ENCODE measurements at regions not wholly inside any gene's neighbourhood (a gene's known extent, or its start where the extent isn't known, plus 50 kb on each side); places are given as distances from the start of the nearest gene placed in this dataset.
A peak's percentile ranks its signal among the peaks of the same experiment; 100 is the strongest.
"Not testable (repeated sequence)": the region's sequence is repeated elsewhere in the genome, so short reads cannot be mapped to it uniquely, and the experiment has no call there.

DNA sequence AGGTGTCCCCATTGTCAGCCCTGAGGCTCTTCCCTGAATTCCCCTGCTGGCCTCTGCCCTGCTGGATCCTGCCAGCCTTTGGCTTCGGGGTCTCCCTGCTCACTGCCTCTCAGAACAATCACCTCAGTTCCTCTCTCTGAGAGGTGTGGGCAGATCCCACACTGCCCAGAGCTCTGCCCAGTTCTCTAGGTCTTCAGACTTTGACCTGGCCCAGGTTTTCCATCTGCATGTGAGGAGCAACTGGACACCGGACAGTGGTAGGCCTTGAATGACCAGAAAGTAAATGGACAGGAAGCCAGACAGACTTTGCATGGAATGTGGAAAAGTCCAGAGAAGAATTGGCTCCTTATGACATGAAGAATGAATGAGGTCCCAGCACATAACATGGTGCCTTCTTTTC is 111.8 kb downstream of the FOXD4L6 start:
- DNase-seq = not testable (repeated sequence)

DNA sequence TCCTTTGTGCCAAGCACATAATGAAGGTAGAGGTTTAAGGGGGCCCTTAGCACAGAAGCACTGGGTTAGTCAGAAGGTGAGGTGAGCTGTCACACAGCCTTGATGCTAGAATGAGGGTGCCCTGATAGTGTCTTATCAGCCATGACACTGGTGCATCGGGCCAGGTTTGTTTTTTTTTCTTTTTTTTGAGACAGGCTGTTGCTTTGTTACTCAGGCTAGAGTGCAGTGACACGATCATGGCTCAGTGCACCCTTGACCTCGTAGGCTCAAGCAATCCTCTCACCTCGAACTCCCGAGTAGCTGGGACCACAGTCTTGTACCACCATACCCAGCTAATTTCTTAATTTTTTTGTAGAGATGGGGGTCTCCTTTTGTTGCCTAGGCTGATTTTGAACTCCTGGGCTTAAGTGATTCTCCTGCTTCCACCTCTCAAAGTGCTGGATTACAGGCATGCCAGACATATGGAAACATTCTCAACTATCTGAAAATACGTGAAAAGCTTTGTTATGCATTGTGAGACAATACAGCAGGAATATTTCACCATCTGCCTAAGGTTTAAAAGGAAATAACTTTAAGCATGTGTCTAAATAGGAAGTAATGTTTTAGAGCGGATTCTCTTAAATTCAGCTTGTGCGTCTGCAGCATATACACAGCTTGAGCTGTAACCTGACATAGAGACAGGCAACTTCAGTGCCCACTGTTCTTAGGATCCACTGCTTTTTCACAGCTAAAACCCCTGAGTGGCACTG is 128.4 kb downstream of the FOXD4L6 start:
- DNase-seq = not testable (repeated sequence)

DNA sequence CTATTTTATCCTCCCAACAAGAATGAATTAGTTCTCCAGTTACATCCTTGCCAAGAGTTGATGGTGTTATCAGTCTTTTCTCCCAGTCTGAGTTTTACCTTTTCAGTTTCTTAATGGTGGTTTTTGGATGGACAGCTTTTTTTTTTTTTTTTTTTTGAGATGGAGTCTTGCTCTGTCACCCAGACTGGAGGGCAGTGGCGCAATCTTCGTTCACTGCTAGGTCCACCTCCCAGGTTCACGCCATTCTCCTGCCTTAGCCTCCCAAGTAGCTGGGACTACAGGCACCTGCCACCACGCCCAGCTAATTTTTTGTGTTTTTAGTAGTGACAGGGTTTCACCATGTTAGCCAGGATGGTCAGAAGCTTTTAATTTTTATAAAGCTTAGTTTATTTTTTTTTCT is 133.0 kb downstream of the FOXD4L6 start:
- DNase-seq = not testable (repeated sequence)

DNA sequence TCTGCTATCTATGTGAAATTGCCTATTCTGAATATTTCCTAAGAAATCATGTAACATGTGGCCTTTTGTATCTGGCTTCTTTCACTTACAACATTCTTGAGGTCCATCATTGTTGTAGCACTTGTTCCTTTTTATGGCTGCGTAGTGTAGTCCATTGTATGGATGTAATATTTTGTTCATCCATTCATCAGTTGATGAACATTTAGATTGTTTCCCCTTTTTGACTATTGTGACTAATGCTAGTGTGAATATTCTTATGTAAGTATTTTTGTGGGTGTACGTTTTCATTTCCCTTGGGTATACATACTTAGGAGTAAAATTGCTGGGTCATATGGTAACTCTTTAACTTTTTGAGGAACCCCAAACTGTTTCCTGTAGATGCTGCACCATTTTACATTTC is 134.6 kb downstream of the FOXD4L6 start:
- DNase-seq = not testable (repeated sequence)

DNA sequence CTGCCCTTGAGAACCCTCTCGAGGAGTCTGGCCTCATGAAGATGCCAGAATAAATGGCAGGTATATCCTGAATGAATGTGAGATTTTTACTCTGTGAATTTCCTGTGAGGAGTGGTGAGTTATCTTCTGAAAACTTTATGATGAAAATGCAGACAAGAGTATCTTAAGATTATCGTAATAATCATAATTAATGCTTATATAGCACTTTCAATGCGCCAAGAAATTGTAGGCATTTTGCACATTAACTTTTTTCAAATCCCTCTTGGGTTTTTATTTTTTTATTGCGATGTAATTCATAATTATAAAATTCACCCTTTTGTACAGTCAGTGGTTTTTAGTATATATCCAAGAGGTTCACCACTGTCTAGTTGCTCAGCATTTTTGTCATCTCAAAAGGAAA is 135.1 kb downstream of the FOXD4L6 start:
- DNase-seq = not testable (repeated sequence)

DNA sequence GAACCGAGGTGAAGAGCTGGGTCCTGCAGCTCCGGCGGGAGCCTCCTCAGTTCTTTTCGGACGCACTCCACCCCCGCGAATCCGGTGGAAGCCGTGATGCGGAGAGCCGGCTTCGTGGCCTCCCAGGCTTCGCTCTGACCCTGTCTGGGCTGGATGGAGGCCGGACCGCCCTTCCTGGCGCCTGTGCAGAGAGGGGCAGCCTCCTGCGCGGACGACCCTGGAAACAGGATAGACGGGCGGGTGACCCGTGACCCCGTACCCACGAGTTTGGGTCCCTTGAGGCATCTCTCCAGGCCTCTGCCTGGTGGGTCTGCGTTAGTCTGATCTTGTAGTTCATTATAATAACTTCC is 136.0 kb downstream of the FOXD4L6 start:
- not testable (repeated sequence) for DNase-seq

DNA sequence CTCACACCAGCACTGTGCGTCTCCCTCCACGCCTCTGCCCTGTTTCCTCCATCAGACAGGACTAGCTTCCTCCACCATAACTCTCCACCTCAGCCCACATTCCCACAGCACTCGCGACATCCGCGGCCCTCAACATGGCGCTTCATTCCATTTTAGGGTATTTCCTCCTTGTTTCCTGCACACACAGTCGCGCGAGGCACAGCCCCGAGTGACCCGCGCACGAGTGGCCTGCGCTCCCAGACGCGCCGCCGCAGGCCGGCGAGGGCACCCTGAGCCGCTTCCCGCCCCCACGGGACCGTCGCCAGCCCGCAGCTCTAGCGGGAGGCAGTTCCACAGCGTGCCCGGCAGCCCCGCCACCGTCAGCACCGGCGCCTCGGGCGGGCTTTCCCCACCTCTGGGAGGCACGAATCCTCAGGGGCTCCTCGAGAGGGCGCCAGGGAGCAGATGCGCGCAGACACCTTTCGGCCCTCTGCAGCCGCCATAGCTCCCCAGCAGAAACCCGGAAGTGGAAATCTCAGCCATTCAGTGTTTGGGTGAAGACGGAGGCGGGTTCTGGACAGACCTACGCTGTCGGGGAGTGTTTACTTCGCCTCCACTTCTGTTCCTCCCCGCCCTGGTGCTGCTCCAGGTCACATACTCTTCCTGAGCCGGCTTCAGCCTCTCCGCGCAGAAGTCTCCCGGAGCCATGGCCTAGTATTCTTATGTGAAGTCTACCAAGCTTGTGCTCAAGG is 136.6 kb downstream of the FOXD4L6 start:
- peak; percentile 98 for DNase-seq

DNA sequence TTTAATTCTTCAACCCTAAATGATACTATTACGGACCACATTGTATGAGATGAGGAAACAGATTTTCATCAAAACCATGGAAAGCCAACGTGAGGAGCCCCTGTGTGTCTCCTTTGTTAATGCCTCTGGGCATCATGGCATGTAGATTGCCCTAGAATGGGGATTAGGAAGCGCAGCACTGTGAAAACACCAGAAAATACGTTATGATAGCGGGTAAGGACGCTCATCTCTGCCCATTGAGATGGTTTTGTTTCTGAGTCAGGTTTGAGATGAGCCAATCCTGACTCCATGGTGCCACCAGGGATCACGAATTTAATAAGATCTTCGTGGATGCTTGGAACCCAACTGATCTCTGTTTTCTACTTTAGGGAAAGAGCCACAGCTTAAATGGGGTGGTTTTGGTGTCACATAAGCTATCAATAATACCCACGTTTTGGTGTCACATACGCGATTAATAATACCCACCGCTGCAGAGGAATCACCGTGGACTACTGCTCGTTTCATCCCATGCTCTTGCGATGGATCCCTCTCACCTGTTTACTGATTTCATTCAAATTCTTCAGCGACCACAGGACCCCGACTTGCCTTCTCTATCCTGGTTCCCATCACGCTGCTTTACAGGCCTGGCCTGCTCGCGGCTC is 137.3 kb downstream of the FOXD4L6 start:
- not testable (repeated sequence) for DNase-seq

DNA sequence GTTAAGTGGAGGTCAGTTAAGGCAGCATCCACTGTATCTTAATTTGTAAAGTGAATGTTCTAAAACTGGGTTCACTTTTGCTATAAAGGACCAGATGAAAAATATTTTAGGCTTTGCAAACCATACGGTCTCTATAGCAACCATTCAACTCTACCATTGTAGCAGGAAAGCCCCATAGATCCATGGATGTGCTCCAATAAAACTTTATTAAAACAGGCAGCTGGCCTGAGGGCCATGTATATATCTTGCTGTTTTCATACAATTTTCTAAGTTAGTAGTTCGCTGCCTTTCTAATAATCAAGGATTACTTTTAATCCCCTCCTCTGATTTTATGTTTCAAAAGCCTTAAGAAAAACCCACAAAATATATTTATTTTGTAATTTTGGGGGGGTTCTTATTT is 142.1 kb downstream of the FOXD4L6 start:
- not testable (repeated sequence) for DNase-seq

DNA sequence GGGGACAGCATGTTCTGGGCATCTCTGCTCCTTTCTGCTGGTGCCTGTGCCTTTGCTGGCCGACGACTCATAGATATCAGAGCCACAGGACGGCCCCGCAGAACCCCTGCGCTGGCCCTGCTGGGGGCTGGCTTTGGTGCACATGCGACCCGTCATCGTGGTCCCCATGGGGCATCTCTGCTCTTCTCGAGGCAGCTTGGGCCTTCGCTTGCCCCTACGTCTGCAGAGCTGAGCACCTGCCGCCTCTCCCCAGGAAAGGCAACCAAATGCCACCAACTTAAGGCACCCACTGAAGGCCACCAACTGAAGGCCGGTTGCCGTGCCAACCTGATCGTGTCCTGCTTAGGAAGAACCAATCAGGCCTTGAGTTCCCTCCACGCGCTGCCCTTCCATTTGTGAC is 153.1 kb downstream of the FOXD4L6 start:
- DNase-seq = not testable (repeated sequence)

DNA sequence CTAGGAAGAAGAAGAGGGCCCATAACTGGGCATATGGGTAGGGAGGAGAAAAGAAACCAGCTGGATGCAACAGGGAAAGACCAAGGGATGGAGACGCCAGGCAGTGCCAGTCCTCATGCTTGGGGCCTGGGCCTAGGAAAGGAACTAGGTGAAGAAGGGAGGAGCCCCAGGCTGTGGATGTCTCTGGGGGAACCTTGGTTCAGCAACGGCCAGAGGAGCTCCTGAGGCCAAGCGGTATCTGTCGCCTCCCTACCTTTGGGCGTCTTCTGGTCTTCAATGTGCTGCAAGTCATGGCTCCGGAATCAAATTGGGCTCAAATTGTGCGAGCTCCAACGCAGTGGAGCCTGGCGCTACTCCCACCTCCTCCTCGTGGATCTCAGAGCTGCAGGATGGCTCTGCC is 153.6 kb downstream of the FOXD4L6 start:
- not testable (repeated sequence) for DNase-seq

DNA sequence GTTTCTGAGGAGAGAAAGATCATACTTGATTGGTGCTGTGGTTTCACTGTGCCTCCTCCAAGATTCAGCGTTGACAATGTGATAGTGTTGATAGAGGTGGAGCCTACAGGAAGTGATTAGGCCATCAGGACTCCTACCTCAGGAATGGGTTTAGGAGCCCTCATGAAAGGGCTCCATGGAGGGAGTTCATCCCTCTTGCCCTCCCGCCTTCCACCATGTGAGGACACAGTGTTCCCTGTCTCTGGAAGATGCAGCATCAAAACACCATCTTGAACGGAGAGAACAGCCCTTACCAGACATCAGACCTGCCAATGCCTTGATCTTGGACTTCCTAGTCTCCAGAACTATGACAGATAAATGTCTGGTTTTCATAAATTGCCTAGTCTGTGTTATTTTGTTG is 156.7 kb downstream of the FOXD4L6 start:
- not testable (repeated sequence) for DNase-seq

DNA sequence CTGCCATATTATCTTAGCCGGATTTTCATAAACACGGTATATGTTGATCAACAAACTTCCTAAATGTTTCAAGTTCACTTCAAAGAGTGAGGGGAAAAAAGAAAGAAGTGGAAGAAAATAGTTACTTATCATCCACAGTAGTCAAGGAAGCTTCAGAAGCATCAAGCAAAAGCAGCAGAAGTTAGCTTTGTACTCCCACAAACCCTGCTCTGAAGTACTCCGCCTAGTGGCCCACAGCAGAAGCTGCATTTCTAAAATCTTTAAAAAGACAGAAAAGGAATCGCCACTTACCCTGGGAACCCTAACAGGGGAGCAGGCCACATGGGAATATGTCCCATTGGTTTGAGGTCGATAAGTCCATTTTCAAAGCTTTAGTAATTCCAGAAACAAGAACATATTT is 158.1 kb downstream of the FOXD4L6 start:
- not testable (repeated sequence) for DNase-seq

DNA sequence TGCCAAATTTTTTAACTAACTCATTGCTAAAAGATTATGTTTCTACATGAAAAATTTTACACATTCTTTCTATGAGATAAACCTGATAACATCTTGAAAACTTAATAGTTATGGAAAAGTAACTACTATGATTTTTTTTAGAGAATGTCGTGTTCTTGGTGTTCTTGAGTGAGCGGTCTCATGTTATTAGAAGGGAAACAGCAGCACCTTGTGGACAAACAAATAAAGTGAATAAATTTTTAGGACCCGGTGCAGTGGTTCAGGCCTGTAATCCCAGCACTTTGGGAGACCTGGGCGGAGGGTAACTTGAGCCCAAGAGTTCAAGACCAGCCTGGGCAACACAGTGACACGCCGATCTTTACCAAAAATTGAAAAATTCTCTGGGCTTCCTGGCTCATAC is 166.0 kb downstream of the FOXD4L6 start:
- not testable (repeated sequence) for DNase-seq

DNA sequence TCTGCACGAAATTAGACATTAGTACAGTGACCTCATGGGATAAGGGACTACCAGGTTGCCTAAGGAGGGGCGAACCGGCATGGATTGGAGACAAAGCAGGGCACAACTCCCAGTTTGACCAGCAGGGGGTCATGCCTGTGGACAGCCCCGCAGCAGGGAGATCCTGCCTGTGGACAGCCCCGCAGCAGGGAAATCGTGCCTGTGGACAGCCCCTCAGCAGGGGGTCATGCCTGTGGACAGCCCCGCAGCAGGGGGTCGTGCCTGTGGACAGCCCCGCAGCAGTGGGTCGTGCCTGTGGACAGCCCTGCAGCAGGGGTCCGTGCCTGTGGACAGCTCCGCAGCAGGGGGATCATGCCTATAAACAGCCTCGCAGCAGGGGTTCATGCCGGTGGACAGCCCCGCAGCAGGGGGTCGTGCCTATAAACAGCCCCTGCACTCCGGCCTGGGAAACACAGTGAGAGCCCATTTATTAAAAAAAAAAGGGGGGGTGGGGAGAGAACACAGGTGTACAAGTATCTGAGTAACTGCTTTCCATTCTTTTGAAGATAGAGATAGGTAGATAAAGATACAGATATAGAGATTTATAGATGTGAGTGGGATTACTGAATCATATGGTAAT is 176.5 kb downstream of the FOXD4L6 start:
- DNase-seq = not testable (repeated sequence)

DNA sequence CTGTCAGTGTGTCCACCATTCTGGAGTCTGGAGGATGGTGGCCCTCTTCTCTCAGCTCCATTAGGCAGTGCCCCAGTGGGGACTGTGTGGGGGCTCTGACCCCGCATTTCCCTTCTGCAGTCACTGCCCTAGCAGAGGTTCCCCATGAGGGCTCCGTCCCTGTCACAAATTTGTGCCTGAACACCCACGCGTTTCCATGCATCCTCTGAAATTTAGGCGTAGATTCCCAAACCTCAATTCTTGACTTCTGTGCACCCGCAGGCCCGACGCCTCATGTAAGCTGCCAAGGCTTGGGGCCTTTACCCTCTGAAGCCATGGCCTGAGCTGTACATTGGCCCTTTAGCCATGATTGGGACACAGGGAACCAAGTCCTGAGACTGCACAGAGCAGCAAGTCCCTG is 182.3 kb downstream of the FOXD4L6 start:
- DNase-seq = not testable (repeated sequence)

DNA sequence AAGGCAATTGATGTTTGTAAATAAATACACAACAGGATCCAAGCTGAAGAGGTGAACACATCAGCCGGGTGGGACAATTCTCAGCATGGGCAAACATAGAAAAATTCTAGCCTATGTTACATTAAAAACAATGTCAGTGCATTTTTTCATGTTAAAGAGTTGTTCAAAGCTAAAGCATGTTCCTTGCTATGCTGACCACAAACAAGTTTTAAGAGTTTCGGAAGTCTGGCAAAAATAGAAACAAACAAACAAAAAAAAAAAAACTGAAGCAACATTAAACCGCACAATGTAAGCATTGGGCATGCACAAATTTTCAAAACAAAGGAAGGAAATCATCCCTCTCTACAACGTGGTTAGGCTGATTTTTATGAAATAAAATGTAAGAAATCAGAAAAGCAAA is 185.8 kb downstream of the FOXD4L6 start:
- not testable (repeated sequence) for DNase-seq

DNA sequence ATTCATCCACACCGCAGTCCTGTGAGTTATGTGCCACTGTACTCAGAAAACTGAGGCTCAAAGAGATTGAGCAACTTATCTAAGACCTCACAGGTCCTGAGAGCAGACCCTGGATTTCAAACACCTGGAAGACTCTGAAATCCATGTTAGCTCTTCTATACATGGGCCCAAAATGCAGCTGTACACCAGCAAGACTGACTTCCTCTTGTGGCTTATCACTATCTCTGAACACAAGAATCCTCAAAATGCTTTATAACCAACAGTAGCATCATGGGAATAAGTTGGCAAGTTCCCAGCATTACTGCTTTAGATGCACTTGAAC is 188.6 kb downstream of the FOXD4L6 start:
- not testable (repeated sequence) for DNase-seq

DNA sequence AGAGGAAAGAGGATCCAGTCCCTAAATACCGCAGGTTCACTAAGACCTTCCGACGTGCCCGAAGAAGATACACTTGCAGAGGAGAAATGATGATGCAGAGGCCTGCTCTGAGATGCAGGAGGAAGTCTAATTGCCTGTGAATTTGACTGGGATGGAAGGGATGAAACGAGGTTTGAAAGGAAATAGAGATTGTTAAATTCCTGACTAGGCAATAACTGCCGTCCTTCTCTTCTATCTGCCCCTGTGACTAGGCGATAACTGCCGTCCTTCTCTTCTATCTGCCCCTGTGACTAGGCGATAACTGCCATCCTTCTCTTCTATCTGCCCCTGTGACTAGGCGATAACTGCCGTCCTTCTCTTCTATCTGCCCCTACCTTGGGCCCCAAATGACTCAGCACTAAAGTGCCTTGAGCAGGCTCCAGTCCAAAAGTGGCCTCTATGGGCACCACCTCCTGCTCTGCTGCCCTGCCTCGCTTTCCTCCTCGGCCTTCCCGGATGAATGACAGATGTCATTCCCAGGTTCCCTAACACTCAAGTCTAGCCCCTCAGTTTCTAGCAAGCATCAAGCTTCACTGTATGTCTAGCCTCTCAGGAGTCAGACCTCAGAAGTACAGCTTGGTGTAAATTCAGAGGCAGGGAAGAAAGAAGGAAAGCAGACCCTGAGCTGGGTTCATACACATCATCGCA is 189.1 kb downstream of the FOXD4L6 start:
- not testable (repeated sequence) for DNase-seq

DNA sequence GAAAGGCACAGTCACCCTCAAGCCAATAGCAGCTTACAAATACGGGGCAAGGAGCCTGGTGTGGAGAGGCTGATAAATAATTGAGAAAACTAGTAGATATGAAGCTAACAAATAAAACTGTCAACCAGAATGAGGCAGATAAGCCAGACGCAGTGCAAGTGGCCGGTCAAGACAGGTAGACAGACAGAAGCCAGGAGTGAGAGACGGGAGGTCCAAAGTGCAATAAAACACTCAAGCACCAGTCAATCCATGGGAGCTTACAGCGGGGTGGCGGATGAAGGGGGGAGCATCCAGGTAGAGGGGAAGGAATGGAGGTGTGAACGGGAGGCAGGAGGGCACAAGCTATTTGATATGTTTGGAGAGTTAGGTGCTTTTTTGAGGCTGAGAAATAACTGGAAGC is 193.1 kb downstream of the FOXD4L6 start:
- no peak for DNase-seq

DNA sequence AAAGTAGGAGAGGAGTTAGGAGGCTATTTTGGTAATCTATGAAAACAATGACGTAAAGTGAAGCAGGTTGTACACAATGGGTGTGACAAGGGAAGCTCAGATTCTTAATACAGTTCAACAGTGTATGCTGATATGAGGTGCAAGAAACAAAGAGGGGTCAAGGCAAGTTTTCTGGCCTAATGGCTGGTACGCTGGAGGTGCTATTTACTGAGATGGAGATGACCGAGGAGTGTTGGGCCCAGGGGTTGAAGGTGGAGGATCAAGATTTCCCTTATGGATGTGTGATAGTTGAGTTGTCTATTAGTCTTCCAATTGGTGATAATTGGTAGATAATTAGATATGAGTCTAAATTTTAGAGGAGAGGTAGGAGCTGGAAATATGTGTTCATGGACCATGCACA is 194.0 kb downstream of the FOXD4L6 start:
- not testable (repeated sequence) for DNase-seq

DNA sequence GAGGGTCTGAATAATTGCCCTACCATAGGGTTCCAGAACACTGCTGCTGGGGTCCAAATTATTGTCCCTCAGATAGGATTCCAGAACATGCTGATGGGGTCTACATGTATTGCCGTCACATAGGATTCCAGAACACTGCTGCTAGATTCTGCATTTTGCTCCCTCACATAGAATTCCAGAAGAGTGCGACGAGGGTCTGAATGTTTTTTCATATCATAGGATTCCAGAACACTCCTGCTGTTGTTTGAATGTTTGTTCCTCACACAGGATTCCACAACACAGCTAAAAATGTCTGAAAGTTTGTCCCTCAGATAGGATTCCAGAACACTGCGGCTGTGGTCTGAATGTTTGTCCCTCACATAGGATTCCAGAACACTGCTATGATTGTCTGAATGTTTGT is 198.1 kb downstream of the FOXD4L6 start:
- not testable (repeated sequence) for DNase-seq

DNA sequence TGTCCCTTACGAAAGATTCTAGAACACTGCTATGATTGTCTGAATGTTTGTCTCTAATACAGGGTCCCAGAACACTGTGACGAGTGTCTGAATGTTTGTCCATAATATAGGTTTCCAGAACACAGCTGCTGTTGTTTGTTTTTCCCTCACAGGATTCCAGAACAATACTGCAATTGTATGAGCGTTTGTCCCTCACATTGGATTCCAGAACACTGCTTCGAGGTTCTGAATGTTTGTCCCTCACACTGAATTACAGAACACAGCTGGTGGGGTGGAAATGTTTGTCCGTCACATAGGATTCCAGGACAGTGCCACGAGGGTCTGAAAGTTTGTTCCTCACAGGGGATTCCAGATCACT is 199.0 kb downstream of the FOXD4L6 start:
- DNase-seq = not testable (repeated sequence)

All from stimulated activated CD8-positive, alpha-beta memory T cell treated with anti-CD3 and anti-CD28 coated beads, Interleukin-4, amount 100 ng/mL, for 48 hours (primary cell).